IMR-90 (cell line): ENCODE measurements at regions not wholly inside any gene's neighbourhood (a gene's known extent, or its start where the extent isn't known, plus 50 kb on each side); places are given as distances from the start of the nearest gene placed in this dataset.

Source experiments
- CEBPB ChIP-seq: IDR thresholded peaks from 2 replicates; pipeline ENCODE4 v1.6.1; 2012; ENCODE audit warnings: low read depth, low read length, improper control_type of control experiment
- CTCF ChIP-seq: conservative IDR thresholded peaks from 2 replicates; pipeline ENCODE4 v1.5.1; 2012; ENCODE audit warnings: mild to moderate bottlenecking, low read depth, low read length, improper control_type of control experiment
- FOS ChIP-seq: fragments of 150-350 bp; IDR thresholded peaks from 2 replicates; pipeline ENCODE4 v1.6.1; 2016; ENCODE audit warnings: low read depth, low read length
- MXI1 ChIP-seq: IDR thresholded peaks from 2 replicates; pipeline ENCODE4 v1.6.1; 2012; ENCODE audit warnings: low read depth, mild to moderate bottlenecking, low read length, moderate library complexity, borderline replicate concordance
- POLR2A ChIP-seq: IDR thresholded peaks from 2 replicates; pipeline ENCODE4 v1.6.1; 2012; ENCODE audit warnings: mild to moderate bottlenecking, low read depth, low read length
- RFX5 ChIP-seq: IDR thresholded peaks from 2 replicates; pipeline ENCODE4 v1.8.0; 2012; ENCODE audit warnings: low read depth, mild to moderate bottlenecking, low read length, moderate library complexity

GRCh38 chr3:95055288-95055687, 992.4 kb downstream of the NSUN3 start:
- TF ChIP-seq MXI1 (no peak), CTCF (no peak), CEBPB (no peak), POLR2A (no peak), RFX5 (no peak), FOS (no peak)
